WTC11 (cell line): ENCODE measurements at regions not wholly inside any gene's neighbourhood (a gene's known extent, or its start where the extent isn't known, plus 50 kb on each side); places are given as distances from the start of the nearest gene placed in this dataset.

Experiments used
- AR ChIP-seq: fragments of 250-450 bp; sonication (Bioruptor Pico); IDR thresholded peaks from 2 replicates; pipeline ENCODE4 v1.9.0; 2021; ENCODE audit warnings: mild to moderate bottlenecking
- ATF3 ChIP-seq: sonication (generic); formaldehyde crosslinking; conservative IDR thresholded peaks from 2 replicates; pipeline ENCODE4 v1.8.1; 2022; ENCODE audit warnings: mild to moderate bottlenecking, missing genetic modification reagents
- CREM ChIP-seq: sonication (generic); formaldehyde crosslinking; IDR thresholded peaks from 2 replicates; pipeline ENCODE4 v1.8.1; 2022; ENCODE audit warnings: mild to moderate bottlenecking, missing genetic modification reagents, moderate library complexity
- SMAD3 ChIP-seq: sonication (generic); formaldehyde crosslinking; IDR thresholded peaks from 2 replicates; pipeline ENCODE4 v1.8.0; 2022; ENCODE audit warnings: missing genetic modification reagents, mild to moderate bottlenecking, borderline replicate concordance
- SP1 ChIP-seq: sonication (generic); formaldehyde crosslinking; conservative IDR thresholded peaks from 2 replicates; pipeline ENCODE4 v1.8.1; 2022; ENCODE audit warnings: missing genetic modification reagents
- ZBTB21 ChIP-seq: sonication (generic); formaldehyde crosslinking; IDR thresholded peaks from 2 replicates; pipeline ENCODE4 v1.8.1; 2023; ENCODE audit warnings: mild to moderate bottlenecking, missing genetic modification reagents, borderline replicate concordance
- ZBTB43 ChIP-seq: sonication (generic); formaldehyde crosslinking; IDR thresholded peaks from 2 replicates; pipeline ENCODE4 v1.8.1; 2023; ENCODE audit warnings: mild to moderate bottlenecking, missing genetic modification reagents
- TF ChIP-seq, protein P1 (sequence below): fragments of 200-600 bp; IDR thresholded peaks from 2 replicates; pipeline ENCODE4 v1.8.0; 2022; ENCODE audit warnings: antibody characterized with exemption
- TF ChIP-seq, protein P2 (sequence below): sonication (generic); formaldehyde crosslinking; IDR thresholded peaks from 2 replicates; pipeline ENCODE4 v1.8.0; 2022; ENCODE audit warnings: mild to moderate bottlenecking, missing genetic modification reagents

GRCh38 chr19:31664096-31664495, 314.9 kb upstream of the TSHZ3 start:
- TF ChIP-seq ZBTB43 (no peak), CREM (CRISPR knock-in tag) (no peak), SP1 (CRISPR knock-in tag) (no peak), AR (CRISPR knock-in tag) (no peak), ZBTB21 (CRISPR knock-in tag) (no peak), ATF3 (CRISPR knock-in tag) (no peak), SMAD3 (CRISPR knock-in tag) (no peak)
- TF ChIP-seq, protein P1, sequence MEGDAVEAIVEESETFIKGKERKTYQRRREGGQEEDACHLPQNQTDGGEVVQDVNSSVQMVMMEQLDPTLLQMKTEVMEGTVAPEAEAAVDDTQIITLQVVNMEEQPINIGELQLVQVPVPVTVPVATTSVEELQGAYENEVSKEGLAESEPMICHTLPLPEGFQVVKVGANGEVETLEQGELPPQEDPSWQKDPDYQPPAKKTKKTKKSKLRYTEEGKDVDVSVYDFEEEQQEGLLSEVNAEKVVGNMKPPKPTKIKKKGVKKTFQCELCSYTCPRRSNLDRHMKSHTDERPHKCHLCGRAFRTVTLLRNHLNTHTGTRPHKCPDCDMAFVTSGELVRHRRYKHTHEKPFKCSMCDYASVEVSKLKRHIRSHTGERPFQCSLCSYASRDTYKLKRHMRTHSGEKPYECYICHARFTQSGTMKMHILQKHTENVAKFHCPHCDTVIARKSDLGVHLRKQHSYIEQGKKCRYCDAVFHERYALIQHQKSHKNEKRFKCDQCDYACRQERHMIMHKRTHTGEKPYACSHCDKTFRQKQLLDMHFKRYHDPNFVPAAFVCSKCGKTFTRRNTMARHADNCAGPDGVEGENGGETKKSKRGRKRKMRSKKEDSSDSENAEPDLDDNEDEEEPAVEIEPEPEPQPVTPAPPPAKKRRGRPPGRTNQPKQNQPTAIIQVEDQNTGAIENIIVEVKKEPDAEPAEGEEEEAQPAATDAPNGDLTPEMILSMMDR, result no peak
- TF ChIP-seq, protein P2, sequence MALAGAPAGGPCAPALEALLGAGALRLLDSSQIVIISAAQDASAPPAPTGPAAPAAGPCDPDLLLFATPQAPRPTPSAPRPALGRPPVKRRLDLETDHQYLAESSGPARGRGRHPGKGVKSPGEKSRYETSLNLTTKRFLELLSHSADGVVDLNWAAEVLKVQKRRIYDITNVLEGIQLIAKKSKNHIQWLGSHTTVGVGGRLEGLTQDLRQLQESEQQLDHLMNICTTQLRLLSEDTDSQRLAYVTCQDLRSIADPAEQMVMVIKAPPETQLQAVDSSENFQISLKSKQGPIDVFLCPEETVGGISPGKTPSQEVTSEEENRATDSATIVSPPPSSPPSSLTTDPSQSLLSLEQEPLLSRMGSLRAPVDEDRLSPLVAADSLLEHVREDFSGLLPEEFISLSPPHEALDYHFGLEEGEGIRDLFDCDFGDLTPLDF (CRISPR knock-in tag), result no peak
